ENCODE measurements at regions not wholly inside any gene's neighbourhood (a gene's known extent, or its start where the extent isn't known, plus 50 kb on each side); places are given as distances from the start of the nearest gene placed in this dataset.
A peak's percentile ranks its signal among the peaks of the same experiment; 100 is the strongest.

DNA sequence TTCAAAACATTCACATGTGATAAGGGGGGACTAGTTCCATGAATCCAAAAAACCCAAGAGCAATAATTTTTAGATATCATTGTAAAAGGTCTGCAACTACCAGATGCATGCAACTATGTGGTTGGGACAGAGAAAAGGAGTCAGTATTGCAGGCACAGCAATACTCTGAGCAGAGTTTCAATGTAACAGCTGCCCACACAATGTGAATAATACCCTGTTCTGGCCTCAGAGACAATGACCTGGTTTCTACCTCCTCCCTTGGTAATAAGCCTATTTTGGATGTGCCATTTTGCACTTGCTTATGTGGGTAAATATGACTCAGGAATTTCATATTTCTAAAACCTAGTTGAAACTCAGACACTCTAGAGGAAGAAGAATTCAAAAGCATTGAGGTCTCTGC is 194.8 kb upstream of the RASGEF1B start:
- H3K36me3 Mint-ChIP-seq (ENCODE audit: low read depth): no peaks in the 10 kb centered on the region
- CTCF ChIA-PET: interaction anchor here (0.6 kb wide), 1 partner anchor 18 kb away, joined by 3 read pairs; no protein-coding TSS in a partner anchor
- no peak for DNase-seq
- H3K4me1 Mint-ChIP-seq (ENCODE audit: low read depth): peaks cover 15% of the 10 kb centered on the region
- H3K27ac Mint-ChIP-seq: no peak overlapping the region
- intact Hi-C loops (cut with micrococcal nuclease): no loop called here
- no peak overlapping the region for H3K4me3 Mint-ChIP-seq
- no peaks in the 10 kb centered on the region for H3K9me3 Mint-ChIP-seq
- no peaks in the 10 kb centered on the region for H3K27me3 Mint-ChIP-seq (ENCODE audit: low read depth)

DNA sequence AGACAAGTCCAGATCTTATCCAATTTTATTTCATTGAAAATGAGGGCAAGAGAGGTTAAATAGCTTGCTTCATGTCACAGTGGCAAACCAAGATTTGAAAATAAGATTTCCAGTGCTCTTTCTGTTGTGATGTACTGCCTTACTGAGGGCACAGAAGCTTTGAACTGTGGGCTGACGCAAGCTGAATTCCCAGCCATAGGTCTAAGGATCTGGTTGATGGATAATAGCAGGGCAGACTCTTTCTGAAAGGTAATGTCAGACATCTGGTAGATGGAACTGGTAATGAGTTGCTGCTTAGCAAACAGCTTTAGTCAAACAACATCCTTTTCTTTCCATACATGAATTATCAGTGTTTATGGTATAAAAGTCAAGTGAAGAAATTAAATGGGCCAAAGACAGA is 193.9 kb upstream of the RASGEF1B start:
- peaks cover 15% of the 10 kb centered on the region for H3K4me1 Mint-ChIP-seq (ENCODE audit: low read depth)
- H3K9me3 Mint-ChIP-seq: no peaks in the 10 kb centered on the region
- CTCF ChIA-PET: interaction anchor here (0.6 kb wide), 1 partner anchor 17 kb away, joined by 3 read pairs; no protein-coding TSS in a partner anchor
- intact Hi-C loops (cut with micrococcal nuclease): no loop called here
- H3K4me3 Mint-ChIP-seq: no peak overlapping the region
- no peaks in the 10 kb centered on the region for H3K27me3 Mint-ChIP-seq (ENCODE audit: low read depth)
- no peak for DNase-seq
- H3K36me3 Mint-ChIP-seq (ENCODE audit: low read depth): no peaks in the 10 kb centered on the region
- no peak overlapping the region for H3K27ac Mint-ChIP-seq

DNA sequence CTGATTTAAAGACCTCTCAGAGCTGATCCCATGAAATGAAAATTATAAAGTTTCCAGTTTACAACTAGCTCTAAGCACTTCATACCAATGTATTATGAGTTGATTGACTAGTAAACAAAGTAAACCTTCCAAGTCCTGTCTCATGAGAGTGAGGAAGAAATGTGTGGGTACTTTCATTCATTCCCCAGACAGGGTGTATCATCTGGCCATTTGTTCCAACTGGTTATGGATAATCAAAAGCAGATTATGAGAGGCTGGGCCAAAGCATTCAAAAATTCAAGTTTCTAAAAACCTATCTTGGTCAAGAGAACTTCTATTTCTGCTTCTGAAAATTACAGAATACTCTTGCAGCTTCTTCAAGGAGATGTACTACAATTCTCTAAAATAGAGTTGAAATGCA is 193.3 kb upstream of the RASGEF1B start:
- intact Hi-C loops (cut with micrococcal nuclease): no loop called here
- H3K9me3 Mint-ChIP-seq: no peaks in the 10 kb centered on the region
- H3K4me3 Mint-ChIP-seq: no peak overlapping the region
- no peak for DNase-seq
- no peaks in the 10 kb centered on the region for H3K27me3 Mint-ChIP-seq (ENCODE audit: low read depth)
- CTCF ChIA-PET: no interaction called here
- H3K4me1 Mint-ChIP-seq (ENCODE audit: low read depth): peaks cover 15% of the 10 kb centered on the region
- H3K27ac Mint-ChIP-seq: no peak overlapping the region
- no peaks in the 10 kb centered on the region for H3K36me3 Mint-ChIP-seq (ENCODE audit: low read depth)

DNA sequence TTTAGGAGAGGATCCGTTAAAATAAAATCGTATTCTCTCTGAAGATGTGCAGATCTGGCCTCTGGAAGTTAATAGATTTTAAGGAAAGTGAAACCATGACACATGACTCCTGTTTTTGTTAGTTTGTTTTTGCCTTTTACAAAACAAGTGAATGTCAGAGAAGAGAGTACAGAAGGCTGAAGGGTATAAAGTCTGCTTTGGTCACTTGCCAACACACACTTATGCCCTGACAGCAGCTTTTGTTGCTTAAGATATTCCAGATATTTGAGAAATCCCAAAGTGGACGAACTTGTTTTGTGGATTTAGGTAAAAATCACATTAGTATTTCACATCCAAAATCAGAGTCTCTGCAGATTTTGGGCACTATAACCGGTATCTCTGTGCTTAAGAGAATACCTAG is 192.4 kb upstream of the RASGEF1B start:
- Mint-ChIP-seq H3K9me3 (no peaks in the 10 kb centered on the region), H3K27ac (no peak overlapping the region), H3K4me3 (no peak overlapping the region), H3K4me1 (ENCODE audit: low read depth) (peaks cover 15% of the 10 kb centered on the region), H3K27me3 (ENCODE audit: low read depth) (no peaks in the 10 kb centered on the region), H3K36me3 (ENCODE audit: low read depth) (no peaks in the 10 kb centered on the region)
- CTCF ChIA-PET: no interaction called here
- intact Hi-C loops (cut with micrococcal nuclease): no loop called here
- DNase-seq: no peak

DNA sequence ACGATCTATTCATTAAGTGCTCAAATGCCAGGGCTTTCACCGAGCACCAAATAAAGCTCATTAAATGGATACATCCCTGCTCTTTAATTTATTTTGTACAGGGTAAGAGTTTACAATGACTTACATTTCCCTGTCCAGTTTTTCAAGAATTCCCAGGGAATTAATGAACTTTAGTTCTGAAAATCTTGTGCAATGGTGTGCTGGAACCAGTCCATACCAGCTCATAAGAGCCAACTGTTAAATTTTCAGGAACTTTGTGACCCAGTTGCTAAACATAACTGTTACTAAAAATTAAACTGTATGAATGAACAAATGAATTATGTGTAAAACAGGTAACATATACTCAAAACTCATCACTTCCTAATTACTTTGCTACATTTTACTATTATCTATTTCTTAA is 191.7 kb upstream of the RASGEF1B start:
- Mint-ChIP-seq H3K4me3 (no peak overlapping the region), H3K4me1 (ENCODE audit: low read depth) (peaks cover 15% of the 10 kb centered on the region), H3K9me3 (no peaks in the 10 kb centered on the region), H3K27me3 (ENCODE audit: low read depth) (no peaks in the 10 kb centered on the region), H3K27ac (no peak overlapping the region), H3K36me3 (ENCODE audit: low read depth) (no peaks in the 10 kb centered on the region)
- CTCF ChIA-PET: interaction anchor here (0.7 to 0.8 kb wide), 2 partner anchors 58 to 129 kb away, joined by 3 to 4 read pairs; no protein-coding TSS in a partner anchor
- intact Hi-C loops (cut with micrococcal nuclease): no loop called here
- DNase-seq: no peak

DNA sequence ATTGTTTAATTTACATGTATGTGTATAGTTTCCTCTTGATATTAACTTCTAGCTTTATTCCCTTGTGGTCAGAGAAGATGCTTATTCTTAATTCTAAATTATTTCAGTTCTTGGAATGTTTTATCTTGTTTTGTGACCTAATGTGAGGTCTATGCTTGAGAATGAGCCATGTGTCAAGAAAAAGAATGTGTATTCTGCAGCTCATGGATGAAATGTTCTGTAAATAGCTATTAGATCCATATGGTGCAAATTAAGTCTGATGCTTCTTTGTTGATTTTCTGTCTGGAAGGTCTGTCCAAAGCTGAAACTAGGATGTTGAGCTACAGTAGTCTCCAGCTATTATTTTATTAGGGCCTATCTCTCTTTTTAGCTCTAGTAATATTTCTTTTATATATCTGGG is 187.3 kb upstream of the RASGEF1B start:
- H3K4me1 Mint-ChIP-seq (ENCODE audit: low read depth): peaks cover 3% of the 10 kb centered on the region
- CTCF ChIA-PET: interaction anchor here (0.6 to 1.3 kb wide), 2 partner anchors 28 to 193 kb away, joined by 3 read pairs; no protein-coding TSS in a partner anchor
- no peak for DNase-seq
- no peak overlapping the region for H3K4me3 Mint-ChIP-seq
- no peaks in the 10 kb centered on the region for H3K27me3 Mint-ChIP-seq (ENCODE audit: low read depth)
- intact Hi-C loops (cut with micrococcal nuclease): loop anchor here (10.0 kb wide), 1 partner anchor 776 kb away; the partner anchor contains the start of genes ENOPH1 and HNRNPDL
- H3K9me3 Mint-ChIP-seq: no peaks in the 10 kb centered on the region
- H3K36me3 Mint-ChIP-seq (ENCODE audit: low read depth): no peaks in the 10 kb centered on the region
- H3K27ac Mint-ChIP-seq: no peak overlapping the region

DNA sequence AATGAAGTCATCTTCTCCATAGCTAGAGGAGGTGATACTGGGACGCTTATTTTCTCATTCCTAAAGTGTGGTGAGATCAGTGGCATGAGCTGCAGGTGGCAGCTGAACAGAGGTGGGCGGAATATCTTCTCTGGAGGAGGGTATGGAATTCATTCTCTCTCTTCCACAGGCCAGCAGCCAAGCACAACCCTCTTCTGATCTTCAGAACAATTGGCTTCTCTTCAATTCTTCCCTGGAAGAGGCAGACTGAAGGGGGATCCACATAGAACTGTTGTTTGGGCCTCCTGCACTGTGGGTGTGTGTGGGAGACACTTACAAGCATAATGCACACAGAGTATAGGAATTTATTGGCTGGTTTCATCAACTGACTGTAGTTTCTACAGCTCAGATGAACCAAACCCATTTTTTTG is 180.4 kb upstream of the RASGEF1B start:
- Mint-ChIP-seq H3K9me3 (no peaks in the 10 kb centered on the region), H3K4me1 (ENCODE audit: low read depth) (peaks cover 63% of the 10 kb centered on the region), H3K4me3 (no peak overlapping the region), H3K27me3 (ENCODE audit: low read depth) (no peaks in the 10 kb centered on the region), H3K27ac (peak overlapping the region; percentile 74), H3K36me3 (ENCODE audit: low read depth) (no peaks in the 10 kb centered on the region)
- intact Hi-C loops (cut with micrococcal nuclease): loop anchor here (1.0 to 10.0 kb wide), 7 partner anchors 63 to 1525 kb away; partner anchors contain the start of genes ENOPH1 and HNRNPDL
- CTCF ChIA-PET: interaction anchor here (0.7 to 1.5 kb wide), 4 partner anchors 56 to 180 kb away, joined by 3 to 5 read pairs (median 3); partner anchors contain the start of gene RASGEF1B
- DNase-seq: no peak

DNA sequence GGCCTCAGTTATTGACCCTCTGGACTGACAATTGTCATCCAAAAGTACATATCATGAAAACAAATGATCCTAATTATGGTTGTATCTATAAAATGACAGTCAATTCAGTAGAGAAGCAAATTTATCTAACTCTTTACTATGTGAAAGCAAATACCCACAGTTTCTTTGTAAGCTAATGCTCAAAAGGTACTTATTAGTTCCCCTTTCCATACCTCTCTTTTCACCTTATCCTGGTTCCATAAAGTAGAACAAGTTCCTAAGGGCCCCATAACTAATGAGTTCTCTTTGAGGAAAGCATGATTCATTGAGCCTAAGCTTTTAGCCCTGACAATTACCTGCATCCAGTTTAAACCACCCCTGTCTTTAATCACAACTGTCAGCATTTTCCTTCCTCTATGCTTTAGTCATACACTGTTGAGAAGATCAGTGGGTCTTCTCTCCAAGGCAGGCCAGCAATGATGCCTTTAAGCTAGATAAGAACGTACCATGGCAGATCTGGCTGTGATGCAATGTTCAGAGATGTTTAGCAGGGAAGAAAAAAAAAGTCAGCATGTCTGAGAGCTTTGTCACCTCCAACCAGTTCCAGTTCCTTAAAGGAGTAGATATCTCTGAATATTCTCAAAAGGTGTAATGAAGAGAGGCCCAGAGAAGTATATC is 179.7 kb upstream of the RASGEF1B start:
- Mint-ChIP-seq H3K27me3 (ENCODE audit: low read depth) (no peaks in the 10 kb centered on the region), H3K9me3 (no peaks in the 10 kb centered on the region), H3K4me3 (no peak overlapping the region), H3K36me3 (ENCODE audit: low read depth) (no peaks in the 10 kb centered on the region), H3K27ac (peak overlapping the region; percentile 78), H3K4me1 (ENCODE audit: low read depth) (peaks cover 63% of the 10 kb centered on the region)
- CTCF ChIA-PET: interaction anchor here (0.8 to 1.3 kb wide), 3 partner anchors 55 to 181 kb away, joined by 3 to 7 read pairs (median 3); no protein-coding TSS in a partner anchor
- DNase-seq: peak; percentile 21
- intact Hi-C loops (cut with micrococcal nuclease): loop anchor here (1.0 to 10.0 kb wide), 4 partner anchors 144 to 1524 kb away; partner anchors contain the start of genes ENOPH1 and HNRNPDL

DNA sequence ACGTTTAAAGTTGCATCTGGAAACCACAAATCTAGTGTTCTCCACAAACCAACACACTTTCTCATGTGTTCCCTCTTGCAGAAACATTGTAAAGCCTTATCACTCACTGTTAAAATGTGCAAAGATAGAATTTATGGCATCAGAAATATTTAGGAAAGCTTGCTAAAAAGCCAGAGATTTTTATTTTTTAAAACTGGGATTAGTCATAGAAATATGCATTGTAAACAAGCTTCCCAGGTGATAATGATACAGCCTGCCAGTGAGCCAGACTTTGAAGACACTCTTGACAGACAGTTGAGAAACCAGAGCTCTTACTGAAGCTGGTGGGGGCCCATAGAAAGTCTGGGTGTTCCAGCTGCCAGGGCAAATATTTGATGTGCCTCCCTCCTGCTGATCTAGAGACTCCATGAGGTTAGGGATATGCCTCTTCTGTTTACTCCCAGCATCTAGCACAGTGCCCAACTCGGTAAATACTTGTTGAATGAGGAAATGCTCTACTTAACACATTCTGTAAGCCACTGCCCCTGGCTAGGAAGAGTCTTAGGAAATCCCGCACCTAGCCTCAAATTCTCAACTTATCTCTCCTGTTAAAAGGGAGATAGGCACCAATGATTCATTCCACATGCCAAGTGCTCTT is 179.0 kb upstream of the RASGEF1B start:
- CTCF ChIA-PET: interaction anchor here (1.3 kb wide), 1 partner anchor 181 kb away, joined by 7 read pairs; no protein-coding TSS in a partner anchor
- DNase-seq: no peak
- H3K9me3 Mint-ChIP-seq: no peaks in the 10 kb centered on the region
- H3K36me3 Mint-ChIP-seq (ENCODE audit: low read depth): no peaks in the 10 kb centered on the region
- intact Hi-C loops (cut with micrococcal nuclease): loop anchor here (1.0 to 10.0 kb wide), 4 partner anchors 143 to 1523 kb away; partner anchors contain the start of genes ENOPH1 and HNRNPDL
- H3K4me3 Mint-ChIP-seq: no peak overlapping the region
- H3K27ac Mint-ChIP-seq: peak overlapping the region; percentile 78
- peaks cover 63% of the 10 kb centered on the region for H3K4me1 Mint-ChIP-seq (ENCODE audit: low read depth)
- no peaks in the 10 kb centered on the region for H3K27me3 Mint-ChIP-seq (ENCODE audit: low read depth)

DNA sequence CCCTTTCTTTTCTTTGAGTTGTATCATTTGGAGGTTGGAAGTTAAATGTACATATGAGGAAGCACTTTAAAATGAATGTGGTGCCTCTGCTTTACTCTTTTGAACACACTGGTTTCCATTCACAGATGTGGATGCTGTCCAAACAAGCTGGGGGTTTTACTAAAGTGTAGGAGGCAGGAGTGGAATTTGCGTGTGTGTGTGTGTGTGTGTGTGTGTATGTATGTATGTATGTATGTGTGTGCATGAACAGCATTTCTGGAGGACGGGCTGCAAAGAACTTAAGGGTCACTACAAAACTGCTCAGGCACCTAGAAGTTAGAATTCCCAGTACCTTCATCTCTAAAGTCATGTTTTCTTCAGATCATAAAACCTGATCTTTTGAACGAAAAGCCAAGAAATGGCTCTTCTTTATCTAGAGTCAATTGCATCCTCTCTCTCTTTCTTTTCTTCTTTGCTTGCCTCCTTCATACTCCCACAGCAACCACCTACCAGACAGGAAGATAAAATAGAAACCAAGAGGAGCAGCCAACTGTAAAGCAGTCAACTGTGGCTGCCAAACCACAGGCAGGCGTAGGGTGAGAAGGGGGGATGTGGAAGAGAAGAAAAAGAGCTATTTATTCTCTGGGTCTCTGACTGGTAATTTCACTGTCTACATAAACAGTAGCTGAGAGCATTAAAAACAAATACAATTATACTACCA is 177.0 kb upstream of the RASGEF1B start:
- peak; percentile 60 for DNase-seq
- H3K36me3 Mint-ChIP-seq (ENCODE audit: low read depth): no peaks in the 10 kb centered on the region
- H3K9me3 Mint-ChIP-seq: no peaks in the 10 kb centered on the region
- H3K27me3 Mint-ChIP-seq (ENCODE audit: low read depth): no peaks in the 10 kb centered on the region
- intact Hi-C loops (cut with micrococcal nuclease): loop anchor here (2.0 kb wide), 1 partner anchor 16 kb away; no protein-coding TSS in a partner anchor
- CTCF ChIA-PET: interaction anchor here (0.6 kb wide), 2 partner anchors 17 to 186 kb away, joined by 3 read pairs; no protein-coding TSS in a partner anchor
- peaks cover 57% of the 10 kb centered on the region for H3K4me1 Mint-ChIP-seq (ENCODE audit: low read depth)
- no peak overlapping the region for H3K27ac Mint-ChIP-seq
- no peak overlapping the region for H3K4me3 Mint-ChIP-seq

DNA sequence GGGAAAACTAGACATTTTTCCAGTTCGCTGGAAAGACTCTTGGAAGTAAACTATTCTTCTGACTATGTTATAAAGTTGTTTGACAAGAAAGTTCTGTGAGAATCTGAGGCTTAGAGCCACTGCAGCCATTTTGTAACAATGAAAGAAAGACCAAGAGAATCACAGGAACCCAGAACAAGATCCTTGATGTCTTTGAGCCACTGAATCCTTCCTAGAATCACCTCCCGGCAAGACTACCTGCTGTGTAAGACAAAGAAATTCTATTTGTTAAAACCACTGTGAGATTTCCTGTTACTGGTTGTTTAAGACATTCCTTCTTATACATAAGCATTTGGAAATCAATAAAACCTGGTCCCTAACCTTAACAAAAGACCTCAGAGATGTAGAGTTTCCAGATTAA is 175.7 kb upstream of the RASGEF1B start:
- CTCF ChIA-PET: no interaction called here
- Mint-ChIP-seq H3K4me3 (no peak overlapping the region), H3K9me3 (no peaks in the 10 kb centered on the region), H3K27me3 (ENCODE audit: low read depth) (no peaks in the 10 kb centered on the region), H3K4me1 (ENCODE audit: low read depth) (peaks cover 45% of the 10 kb centered on the region), H3K27ac (no peak overlapping the region), H3K36me3 (ENCODE audit: low read depth) (no peaks in the 10 kb centered on the region)
- intact Hi-C loops (cut with micrococcal nuclease): no loop called here
- no peak for DNase-seq

DNA sequence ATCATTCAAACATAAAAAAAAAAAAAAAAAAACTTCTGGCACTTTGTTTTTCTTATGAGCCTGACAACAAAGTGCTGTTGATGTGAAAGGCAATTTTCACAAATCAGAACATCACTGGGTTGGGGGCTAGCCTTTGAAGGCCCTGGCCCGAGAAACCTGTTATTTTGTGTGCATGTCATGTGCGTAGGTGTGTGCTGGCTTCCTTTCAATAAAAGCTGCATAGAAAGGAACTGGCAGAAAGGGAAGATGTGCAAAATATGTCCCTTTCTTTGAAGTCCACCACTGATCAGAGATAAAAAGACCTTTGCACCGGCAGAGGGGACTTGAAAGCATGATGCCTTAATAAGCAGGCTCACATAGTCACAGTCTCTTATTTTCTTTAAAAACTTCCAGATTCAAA is 170.8 kb upstream of the RASGEF1B start:
- CTCF ChIA-PET: interaction anchor here (0.7 kb wide), 1 partner anchor 124 kb away, joined by 3 read pairs; no protein-coding TSS in a partner anchor
- Mint-ChIP-seq H3K27ac (no peak overlapping the region), H3K27me3 (ENCODE audit: low read depth) (no peaks in the 10 kb centered on the region), H3K4me3 (no peak overlapping the region), H3K4me1 (ENCODE audit: low read depth) (peaks cover 6% of the 10 kb centered on the region), H3K9me3 (no peaks in the 10 kb centered on the region), H3K36me3 (ENCODE audit: low read depth) (no peaks in the 10 kb centered on the region)
- intact Hi-C loops (cut with micrococcal nuclease): no loop called here
- no peak for DNase-seq

Data from activated naive CD4-positive, alpha-beta T cell treated with anti-CD3 and anti-CD28 coated beads for 36 hours (primary cell).